ENCODE measurements at regions not wholly inside any gene's neighbourhood (a gene's known extent, or its start where the extent isn't known, plus 50 kb on each side); places are given as distances from the start of the nearest gene placed in this dataset.

- TF ChIP-seq GATA2 (IDR thresholded peaks at IDR 0.05; ENCODE audit: insufficient read depth, insufficient read length, low read depth, low read length) (no peak), POLR2AphosphoS5 (IDR thresholded peaks at IDR 0.05; ENCODE audit: insufficient read depth, low read depth, low read length) (no peak), EZH2 (IDR thresholded peaks at IDR 0.05; ENCODE audit: borderline replicate concordance, low read depth, low read length, severe bottlenecking) (no peak), CTCF (IDR thresholded peaks at IDR 0.05; ENCODE audit: extremely low read depth in 1 of 2, insufficient read depth in 1 of 2, low read depth in 1 of 2, low read length in 2 of 2) (no peak), POLR2A (IDR thresholded peaks at IDR 0.05; ENCODE audit: low read depth, low read length) (no peak), MYC (IDR thresholded peaks at IDR 0.05; ENCODE audit: low read depth, low read length) (no peak), FOS (IDR thresholded peaks at IDR 0.05; ENCODE audit: borderline replicate concordance, insufficient read depth, low read length) (no peak), JUN (IDR thresholded peaks at IDR 0.05; ENCODE audit: borderline replicate concordance, insufficient read depth, insufficient read length, low read depth) (no peak)
These were observed 284.2 kb upstream of the SOX5 start for GRCh38 chr12:24233519-24234246.
